HEK293 (cell line): ENCODE measurements at regions not wholly inside any gene's neighbourhood (a gene's known extent, or its start where the extent isn't known, plus 50 kb on each side); places are given as distances from the start of the nearest gene placed in this dataset.

Experiments
- CTCF ChIA-PET: fragments of 350-600 bp; formaldehyde crosslinking; extraction: SDS; loops from one replicate; lab custom pipeline; 2021; ENCODE audit warnings: antibody characterized with exemption; lab: Yijun Ruan, JAX
- POLR2A ChIA-PET: fragments of 300-600 bp; formaldehyde crosslinking; extraction: SDS; loops from one replicate; lab custom pipeline; 2020; ENCODE audit warnings: antibody characterized with exemption, inconsistent platforms; lab: Yijun Ruan, JAX
- H3K27ac ChIP-seq: fragments of 200-500 bp; sonication (Bioruptor generic); 2 replicates; pipeline ENCODE4 v1.5.1; 2014; ENCODE audit warnings: low read depth, low read length, control low read depth, inconsistent platforms; ENCODE audit errors: extremely low read depth
- H3K36me3 ChIP-seq, 2 experiments: fragments of 200-500 bp in 1 of 2; sonication (Bioruptor generic) in 1 of 2; 1 replicate in 1 of 2; 2 replicates in 1 of 2; pipeline ENCODE4 v1.5.1; 2014 to 2017; ENCODE audit warnings: inconsistent platforms in 2 of 2, low read length in 2 of 2; ENCODE audit not compliant: control insufficient read depth in 2 of 2, insufficient read depth in 1 of 2
- H3K4me1 ChIP-seq: fragments of 200-500 bp; sonication (Bioruptor generic); 2 replicates; pipeline ENCODE4 v1.5.1; 2014; ENCODE audit warnings: mild to moderate bottlenecking, low read length, inconsistent platforms; ENCODE audit not compliant: control insufficient read depth, insufficient read depth
- H3K4me3 ChIP-seq: 2 replicates; pipeline ENCODE4 v1.5.1; 2011; ENCODE audit warnings: low read depth, mild to moderate bottlenecking, control low read depth, low read length, moderate library complexity
- H3K9me3 ChIP-seq: fragments of 200-500 bp; sonication (Bioruptor generic); 2 replicates; pipeline ENCODE4 v1.5.1; 2014; ENCODE audit warnings: low read depth, low read length, inconsistent platforms; ENCODE audit not compliant: control insufficient read depth, insufficient read depth
- CTCF ChIP-seq: fragments of 450-650 bp; formaldehyde crosslinking; IDR thresholded peaks from 2 replicates; pipeline ENCODE4 v1.5.1; 2016; ENCODE audit warnings: missing biosample characterization, missing genetic modification characterization
- HOXA7 ChIP-seq: sonication (generic); formaldehyde crosslinking; IDR thresholded peaks from 2 replicates; pipeline ENCODE4 v1.8.1; 2022; ENCODE audit warnings: missing genetic modification reagents, borderline replicate concordance
- KLF1 ChIP-seq: fragments of 450-650 bp; formaldehyde crosslinking; IDR thresholded peaks from 2 replicates; pipeline ENCODE4 v1.5.1; 2016; ENCODE audit warnings: missing biosample characterization, missing genetic modification characterization
- KLF9 ChIP-seq: fragments of 450-650 bp; formaldehyde crosslinking; IDR thresholded peaks from 2 replicates; pipeline ENCODE4 v1.5.1; 2016; ENCODE audit warnings: missing biosample characterization, missing genetic modification characterization, low read depth
- MYNN ChIP-seq: fragments of 450-650 bp; formaldehyde crosslinking; IDR thresholded peaks from 2 replicates; pipeline ENCODE4 v1.5.1; 2016; ENCODE audit warnings: missing biosample characterization, missing genetic modification characterization, borderline replicate concordance
- PRDM4 ChIP-seq: fragments of 450-650 bp; formaldehyde crosslinking; IDR thresholded peaks from 2 replicates; pipeline ENCODE4 v1.5.1; 2017; ENCODE audit warnings: missing biosample characterization, missing genetic modification characterization
- SCRT2 ChIP-seq: fragments of 450-650 bp; formaldehyde crosslinking; IDR thresholded peaks from 2 replicates; pipeline ENCODE4 v1.5.1; 2016; ENCODE audit warnings: missing biosample characterization, missing genetic modification characterization
- SP7 ChIP-seq: fragments of 450-650 bp; formaldehyde crosslinking; IDR thresholded peaks from 2 replicates; pipeline ENCODE4 v1.5.1; 2016; ENCODE audit warnings: missing biosample characterization, missing genetic modification characterization
- WT1 ChIP-seq: fragments of 450-650 bp; formaldehyde crosslinking; IDR thresholded peaks from 2 replicates; pipeline ENCODE4 v1.5.1; 2016; ENCODE audit warnings: missing biosample characterization, missing genetic modification characterization
- YY1 ChIP-seq: fragments of 450-650 bp; formaldehyde crosslinking; IDR thresholded peaks from 2 replicates; pipeline ENCODE4 v1.5.1; 2018; ENCODE audit warnings: missing biosample characterization, missing genetic modification characterization
- YY2 ChIP-seq: fragments of 450-650 bp; formaldehyde crosslinking; IDR thresholded peaks from 2 replicates; pipeline ENCODE4 v1.5.1; 2016; ENCODE audit warnings: missing biosample characterization, missing genetic modification characterization
- ZBTB11 ChIP-seq: fragments of 450-650 bp; formaldehyde crosslinking; conservative IDR thresholded peaks from 2 replicates; pipeline ENCODE4 v1.5.1; 2016; ENCODE audit warnings: low read depth, missing biosample characterization, missing genetic modification characterization
- ZBTB20 ChIP-seq: fragments of 450-650 bp; formaldehyde crosslinking; IDR thresholded peaks from 2 replicates; pipeline ENCODE4 v1.5.1; 2016; ENCODE audit warnings: missing biosample characterization, missing genetic modification characterization
- ZBTB21 ChIP-seq: fragments of 450-650 bp; formaldehyde crosslinking; IDR thresholded peaks from 2 replicates; pipeline ENCODE4 v1.5.1; 2017; ENCODE audit warnings: missing biosample characterization, missing genetic modification characterization
- ZNF138 ChIP-seq: fragments of 450-650 bp; formaldehyde crosslinking; IDR thresholded peaks from 2 replicates; pipeline ENCODE4 v1.5.1; 2016; ENCODE audit warnings: missing biosample characterization, missing genetic modification characterization, borderline replicate concordance
- ZNF146 ChIP-seq: fragments of 450-650 bp; formaldehyde crosslinking; IDR thresholded peaks from 2 replicates; pipeline ENCODE4 v1.5.1; 2016; ENCODE audit warnings: missing biosample characterization, missing genetic modification characterization
- ZNF202 ChIP-seq: fragments of 450-650 bp; formaldehyde crosslinking; IDR thresholded peaks from 2 replicates; pipeline ENCODE4 v1.5.1; 2016; ENCODE audit warnings: missing biosample characterization, missing genetic modification characterization, borderline replicate concordance
- ZNF23 ChIP-seq: fragments of 450-650 bp; formaldehyde crosslinking; IDR thresholded peaks from 2 replicates; pipeline ENCODE4 v1.5.1; 2016; ENCODE audit warnings: missing biosample characterization, missing genetic modification characterization, borderline replicate concordance
- ZNF341 ChIP-seq: fragments of 450-650 bp; formaldehyde crosslinking; IDR thresholded peaks from 2 replicates; pipeline ENCODE4; 2016; ENCODE audit warnings: low read depth, missing biosample characterization, missing genetic modification characterization
- ZNF501 ChIP-seq: fragments of 450-650 bp; formaldehyde crosslinking; IDR thresholded peaks from 2 replicates; pipeline ENCODE4 v1.5.1; 2016; ENCODE audit warnings: missing biosample characterization, missing genetic modification characterization
- ZNF513 ChIP-seq: fragments of 450-650 bp; IDR thresholded peaks from 2 replicates; pipeline ENCODE4 v1.5.1; 2018; ENCODE audit warnings: missing biosample characterization, missing genetic modification characterization
- ZNF514 ChIP-seq: fragments of 450-650 bp; formaldehyde crosslinking; IDR thresholded peaks from 2 replicates; pipeline ENCODE4 v1.5.1; 2016; ENCODE audit warnings: missing biosample characterization, missing genetic modification characterization
- ZNF530 ChIP-seq: fragments of 450-650 bp; formaldehyde crosslinking; IDR thresholded peaks from 2 replicates; pipeline ENCODE4 v1.5.1; 2016; ENCODE audit warnings: low read depth, missing biosample characterization, missing genetic modification characterization
- ZNF544 ChIP-seq: fragments of 450-650 bp; formaldehyde crosslinking; IDR thresholded peaks from 2 replicates; pipeline ENCODE4 v1.5.0; 2017; ENCODE audit warnings: missing biosample characterization, missing genetic modification characterization
- ZNF558 ChIP-seq: fragments of 450-650 bp; formaldehyde crosslinking; IDR thresholded peaks from 2 replicates; pipeline ENCODE4 v1.5.1; 2016; ENCODE audit warnings: missing biosample characterization, missing genetic modification characterization
- ZNF560 ChIP-seq: fragments of 450-650 bp; formaldehyde crosslinking; IDR thresholded peaks from 2 replicates; pipeline ENCODE4 v1.5.1; 2017; ENCODE audit warnings: missing biosample characterization, missing genetic modification characterization, borderline replicate concordance
- ZNF654 ChIP-seq: fragments of 450-650 bp; formaldehyde crosslinking; IDR thresholded peaks from 2 replicates; pipeline ENCODE4 v1.5.1; 2016; ENCODE audit warnings: low read depth, missing biosample characterization, missing genetic modification characterization
- ZNF76 ChIP-seq: fragments of 450-650 bp; formaldehyde crosslinking; IDR thresholded peaks from 2 replicates; pipeline ENCODE4; 2016; ENCODE audit warnings: low read depth, missing biosample characterization, missing genetic modification characterization, borderline replicate concordance
- ZNF837 ChIP-seq: fragments of 450-650 bp; formaldehyde crosslinking; IDR thresholded peaks from 2 replicates; pipeline ENCODE4 v1.5.1; 2016; ENCODE audit warnings: missing biosample characterization, missing genetic modification characterization

- H3K36me3 ChIP-seq, result no peaks in the 10 kb centered on the region
- H3K27ac ChIP-seq, result no peak overlapping the region
- no peak for TF ChIP-seq ZNF341 (tag by site-specific recombination)
- TF ChIP-seq KLF1 (tag by site-specific recombination), result no peak
- no peak for TF ChIP-seq ZNF530
- TF ChIP-seq MYNN (tag by site-specific recombination), result no peak
- TF ChIP-seq ZNF23 (tag by site-specific recombination), result no peak
- POLR2A ChIA-PET, result no interaction called here
- no peak overlapping the region for H3K4me3 ChIP-seq
- no peaks in the 10 kb centered on the region for H3K4me1 ChIP-seq
- CTCF ChIA-PET, result interaction anchor here (1.3 kb wide), 1 partner anchor 10 kb away, joined by 5 read pairs; no protein-coding TSS in a partner anchor
- H3K9me3 ChIP-seq, result no peaks in the 10 kb centered on the region
Measured at GRCh38 chr1:201633297-201633696, 94.4 kb downstream of the NAV1 start.

GRCh38 chr1:201633811-201634210 is 94.9 kb downstream of the NAV1 start:
- no peak overlapping the region for H3K4me3 ChIP-seq
- no peaks in the 10 kb centered on the region for H3K9me3 ChIP-seq
- ChIA-PET POLR2A (no interaction called here), CTCF (interaction anchor here (0.6 to 1.3 kb wide), 2 partner anchors 11 to 37 kb away, joined by 3 to 5 read pairs; no protein-coding TSS in a partner anchor)
- no peaks in the 10 kb centered on the region for H3K36me3 ChIP-seq
- no peak overlapping the region for H3K27ac ChIP-seq
- H3K4me1 ChIP-seq, result no peaks in the 10 kb centered on the region
- TF ChIP-seq ZNF560 (tag by site-specific recombination), result no peak
- TF ChIP-seq ZNF654, result no peak
- no peak for TF ChIP-seq YY1 (tag by site-specific recombination)
- TF ChIP-seq ZNF146 (tag by site-specific recombination), result no peak
- no peak for TF ChIP-seq PRDM4 (tag by site-specific recombination)
- TF ChIP-seq ZNF837 (tag by site-specific recombination), result no peak
- TF ChIP-seq CTCF (tag by site-specific recombination), result no peak
- no peak for TF ChIP-seq HOXA7 (CRISPR knock-in tag)
- TF ChIP-seq KLF9, result no peak
- no peak for TF ChIP-seq ZNF501 (tag by site-specific recombination)
- TF ChIP-seq SCRT2 (tag by site-specific recombination), result peak; percentile 90
- TF ChIP-seq ZBTB11, result no peak
- peak; percentile 62 for TF ChIP-seq ZBTB21 (tag by site-specific recombination)
- no peak for TF ChIP-seq ZNF544 (tag by site-specific recombination)
- no peak for TF ChIP-seq ZNF514 (tag by site-specific recombination)
- no peak for TF ChIP-seq SP7
- no peak for TF ChIP-seq ZBTB20 (tag by site-specific recombination)
- TF ChIP-seq WT1 (tag by site-specific recombination), result peak; percentile 47; the same call in 1 of the 2 replicates
- no peak for TF ChIP-seq ZNF513
- TF ChIP-seq ZNF558 (tag by site-specific recombination), result peak; percentile 69; the same call in 1 of the 2 replicates
- no peak for TF ChIP-seq ZNF202 (tag by site-specific recombination)
- TF ChIP-seq YY2, result no peak
- no peak for TF ChIP-seq ZNF138 (tag by site-specific recombination)
- no peak for TF ChIP-seq ZNF76
